ENCODE measurements at regions not wholly inside any gene's neighbourhood (a gene's known extent, or its start where the extent isn't known, plus 50 kb on each side); places are given as distances from the start of the nearest gene placed in this dataset.
"Not testable (repeated sequence)": the region's sequence is repeated elsewhere in the genome, so short reads cannot be mapped to it uniquely, and the experiment has no call there.

DNA sequence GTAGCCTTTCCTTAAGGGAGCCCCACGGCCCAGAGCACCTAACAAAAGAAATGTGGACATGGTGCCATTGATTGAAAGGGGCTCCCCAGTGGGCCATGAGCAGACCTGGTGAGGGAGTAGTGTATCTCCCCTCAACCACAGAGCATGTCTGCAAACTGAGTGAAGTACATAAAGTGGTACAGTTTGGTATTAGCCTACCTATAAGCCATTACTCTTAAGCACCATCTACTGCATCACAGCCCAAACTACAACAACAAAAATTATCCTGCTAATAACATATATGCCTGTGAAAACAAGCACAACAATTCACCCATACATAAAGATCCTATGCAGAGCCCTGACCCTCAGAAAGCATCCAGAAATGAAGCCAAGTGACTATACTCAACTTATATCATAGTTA, 407.8 kb downstream of the PTPRC start:
- DNase-seq: no peak

- DNase-seq: no peak
These were observed 415.9 kb downstream of the PTPRC start for GRCh38 chr1:199054694-199055093.

- no peak for DNase-seq
These were observed 418.5 kb downstream of the PTPRC start for GRCh38 chr1:199057322-199057721.

- no peak for DNase-seq
These were observed 419.4 kb downstream of the PTPRC start for GRCh38 chr1:199058281-199058680.

- DNase-seq: no peak
These were observed 426.1 kb downstream of the PTPRC start for GRCh38 chr1:199064971-199065370.

DNA sequence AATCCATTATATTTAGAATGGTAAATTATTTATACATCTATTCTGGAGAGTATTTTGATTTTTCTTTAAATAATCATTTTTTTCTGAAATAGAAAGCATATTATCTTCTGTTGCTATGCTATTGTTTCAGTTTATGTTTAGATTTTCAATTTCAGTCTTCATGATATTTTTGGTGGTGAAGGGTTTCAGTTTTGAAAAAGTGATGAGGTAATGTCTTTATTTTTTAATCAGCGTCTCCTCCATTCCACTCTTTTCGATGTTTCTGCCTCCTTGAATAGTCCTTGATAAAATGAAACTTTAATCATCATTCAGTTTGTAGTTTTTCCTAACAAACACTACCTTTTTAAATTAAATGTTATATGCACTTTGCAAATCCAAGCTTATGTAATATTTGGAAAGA, 428.6 kb downstream of the PTPRC start:
- DNase-seq: peak in 1 of 5 experiments; percentile 20

GRCh38 chr1:199071080-199071479, 432.2 kb downstream of the PTPRC start:
- DNase-seq: no peak

DNA sequence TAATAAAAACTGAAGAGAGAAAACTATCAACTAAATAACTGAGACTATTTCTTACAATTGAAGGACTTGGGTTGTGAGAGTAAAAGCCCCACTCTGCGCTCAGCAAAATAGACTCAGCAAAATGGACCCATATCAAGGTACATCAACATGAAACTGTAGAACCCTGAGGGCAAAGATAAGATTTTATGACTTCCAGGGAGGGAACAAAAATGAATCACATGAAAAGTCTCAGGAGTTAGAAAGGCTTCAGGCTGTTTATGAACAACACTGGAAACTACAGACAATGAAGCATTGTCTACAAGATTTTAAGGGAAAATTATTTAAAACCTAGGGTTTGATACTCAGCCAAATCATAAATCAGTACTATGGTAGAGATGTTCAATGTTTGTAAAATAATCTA, 434.3 kb downstream of the PTPRC start:
- DNase-seq: no peak

DNA sequence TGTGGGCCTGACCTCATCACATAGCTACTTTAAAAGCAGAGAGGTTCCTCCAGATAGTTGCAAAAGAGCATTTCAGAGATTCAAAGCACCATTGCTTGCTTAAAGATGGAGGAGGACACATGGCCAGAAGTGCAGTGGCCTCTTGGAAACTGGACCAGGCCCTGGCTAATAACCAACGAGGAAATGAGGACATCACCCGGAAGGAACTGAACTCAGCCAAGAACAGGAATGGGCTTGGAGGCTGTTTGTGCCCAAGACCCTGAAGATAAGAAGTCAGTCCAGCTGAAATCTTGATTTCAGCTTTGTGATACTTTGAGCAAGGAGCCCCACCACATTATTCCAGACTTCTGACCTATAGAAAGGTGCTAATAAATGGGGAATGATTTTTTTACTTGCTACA, 437.0 kb downstream of the PTPRC start:
- no peak for DNase-seq

GRCh38 chr1:199079994-199080393, 441.2 kb downstream of the PTPRC start:
- DNase-seq: no peak

DNA sequence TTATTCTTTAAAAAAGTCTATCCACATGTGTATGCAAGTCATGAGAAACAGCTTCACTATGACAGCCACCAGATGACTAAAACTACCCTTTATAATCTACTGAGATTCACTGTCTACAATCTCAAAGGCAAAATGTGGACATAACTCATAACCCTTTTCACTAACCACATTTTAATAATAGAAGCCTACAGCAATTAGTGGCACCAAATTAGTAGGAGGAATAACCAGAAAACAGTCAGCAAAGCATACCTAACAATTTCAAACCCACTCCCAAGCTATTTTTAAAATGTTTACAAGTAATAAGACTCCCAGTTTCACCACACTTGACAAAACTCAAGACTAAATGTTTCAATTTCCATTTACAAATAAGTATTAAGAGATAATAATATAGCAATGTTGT, 442.9 kb downstream of the PTPRC start:
- no peak for DNase-seq

- DNase-seq: no peak
These were observed 444.0 kb downstream of the PTPRC start for GRCh38 chr1:199082778-199083389.

DNA sequence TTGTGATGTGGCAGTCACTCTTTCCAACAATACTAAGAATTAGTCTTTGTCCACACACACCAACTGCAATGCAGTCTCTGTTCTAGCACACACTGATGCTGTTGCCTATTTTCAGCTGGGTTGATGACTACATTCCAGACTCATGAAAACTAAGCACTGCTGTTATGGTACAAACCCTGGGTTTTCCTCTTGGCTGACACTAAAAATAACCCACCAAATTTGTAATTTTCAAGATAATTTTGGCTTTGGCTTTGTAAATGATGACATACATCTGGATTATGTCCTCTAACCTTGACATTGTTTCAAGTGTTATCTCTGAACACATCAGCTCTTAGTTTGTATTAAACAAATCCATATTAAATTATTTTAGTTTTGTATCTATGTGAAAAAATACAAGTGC, 444.8 kb downstream of the PTPRC start:
- no peak for DNase-seq

GRCh38 chr1:199084293-199084692, 445.5 kb downstream of the PTPRC start:
- peak in 1 of 5 experiments; percentile 19 for DNase-seq

- no peak for DNase-seq
These were observed 447.1 kb downstream of the PTPRC start for GRCh38 chr1:199085903-199086302.

GRCh38 chr1:199087144-199087543, 448.3 kb downstream of the PTPRC start:
- DNase-seq: no peak

- DNase-seq: peak in 2 of 5 experiments; percentile 59 to 94
These were observed 450.7 kb downstream of the PTPRC start for GRCh38 chr1:199089393-199090122.

- DNase-seq: not testable (repeated sequence)
These were observed 456.8 kb downstream of the PTPRC start for GRCh38 chr1:199095628-199096027.

DNA sequence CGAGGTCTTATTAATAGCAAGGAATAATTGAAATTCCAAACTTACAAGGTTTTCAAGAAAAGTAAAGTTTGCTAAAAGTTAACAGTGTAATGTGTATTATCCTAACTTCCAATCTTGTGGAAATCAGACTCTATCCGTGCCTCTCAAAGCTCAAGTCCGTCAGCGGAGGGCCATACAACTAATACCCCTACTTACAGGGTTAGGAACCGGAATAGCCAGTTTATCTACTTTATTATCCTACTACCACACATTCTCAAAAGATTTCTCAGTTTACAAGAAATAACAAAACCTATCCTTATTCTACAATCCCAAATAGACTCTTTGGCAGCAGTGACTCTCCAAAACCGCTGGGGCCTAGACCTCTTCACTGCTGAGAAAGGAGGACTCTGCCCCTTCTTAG, 457.8 kb downstream of the PTPRC start:
- no peak for DNase-seq

GRCh38 chr1:199098468-199098867, 459.6 kb downstream of the PTPRC start:
- no peak for DNase-seq

DNA sequence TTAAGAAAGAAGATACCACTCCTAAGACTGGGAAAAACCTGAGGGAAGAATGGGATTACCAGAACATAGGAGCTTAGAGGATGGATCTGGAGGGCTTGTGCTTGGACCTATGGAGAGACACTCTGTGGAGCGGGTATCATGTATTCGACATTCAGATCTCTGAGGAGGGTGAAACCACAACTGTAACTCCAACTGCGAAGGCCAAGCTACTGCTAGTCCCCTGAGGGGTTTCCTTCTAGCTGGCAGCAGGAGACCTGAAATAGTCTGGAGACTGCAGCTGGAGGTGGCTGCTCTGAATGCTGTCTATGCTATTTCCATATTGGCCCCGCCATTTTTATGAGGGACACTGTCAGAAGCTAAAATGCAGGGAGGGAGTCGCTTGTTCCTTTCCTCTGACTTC, 462.3 kb downstream of the PTPRC start:
- DNase-seq: no peak

DNA sequence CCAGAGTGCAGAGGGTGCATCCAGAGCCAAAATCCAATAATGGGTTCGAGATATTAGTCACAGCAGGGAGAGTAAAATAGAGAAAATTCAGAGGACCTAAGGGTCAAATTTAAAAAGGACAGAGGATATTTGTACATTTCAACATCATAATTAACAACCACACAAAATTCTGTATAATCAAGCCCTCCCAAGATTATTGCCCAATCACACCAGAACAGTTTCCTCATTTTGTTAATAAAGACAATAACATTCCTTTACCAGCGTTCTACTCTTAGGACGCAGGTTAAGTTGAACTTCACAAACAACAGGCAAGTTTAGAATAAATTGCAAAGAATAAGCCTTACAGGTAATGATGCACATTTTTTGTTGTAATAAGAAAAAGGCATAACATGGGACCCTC, 462.8 kb downstream of the PTPRC start:
- no peak for DNase-seq

- peak in 1 of 5 experiments; percentile 40 for DNase-seq
These were observed 463.4 kb downstream of the PTPRC start for GRCh38 chr1:199102239-199102638.

GRCh38 chr1:199109160-199109559, 470.3 kb downstream of the PTPRC start:
- DNase-seq: no peak

DNA sequence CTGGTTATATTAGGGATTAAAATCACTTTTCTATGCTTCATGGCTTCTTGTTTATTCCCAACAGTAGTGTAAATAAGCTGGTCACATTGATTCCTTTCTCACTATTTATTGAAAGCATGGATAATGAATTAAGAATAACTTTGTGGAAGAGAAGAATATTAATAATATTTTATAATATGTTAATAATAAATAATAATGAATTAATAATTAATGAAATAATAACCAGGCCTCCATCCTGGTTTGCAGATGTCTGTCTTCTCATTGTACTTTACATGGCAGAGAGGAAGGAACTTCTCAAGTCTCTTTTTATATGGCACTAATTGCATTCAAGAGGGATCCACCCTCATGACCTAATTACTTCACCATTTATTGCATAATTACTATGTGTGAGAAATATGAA, 473.5 kb downstream of the PTPRC start:
- no peak for DNase-seq

All from T-helper 2 cell (primary cell).